NT2/D1 (cell line): ENCODE measurements at regions not wholly inside any gene's neighbourhood (a gene's known extent, or its start where the extent isn't known, plus 50 kb on each side); places are given as distances from the start of the nearest gene placed in this dataset.

Experiments
- SUZ12 ChIP-seq: IDR thresholded peaks from 2 replicates; pipeline ENCODE4 v1.6.1; 2011; ENCODE audit not compliant: insufficient read length, insufficient read depth; ENCODE audit errors: extremely low read depth
- YY1 ChIP-seq: IDR thresholded peaks from 2 replicates; pipeline ENCODE4 v1.6.1; 2011; ENCODE audit not compliant: insufficient read length, insufficient read depth

- no peak for TF ChIP-seq YY1
- no peak for TF ChIP-seq SUZ12
These were observed 215.0 kb upstream of the NOX3 start for GRCh38 chr6:155670655-155671054.
